GM19240 (cell line): ENCODE measurements at regions not wholly inside any gene's neighbourhood (a gene's known extent, or its start where the extent isn't known, plus 50 kb on each side); places are given as distances from the start of the nearest gene placed in this dataset.
"Not testable (repeated sequence)": the region's sequence is repeated elsewhere in the genome, so short reads cannot be mapped to it uniquely, and the experiment has no call there.

Source experiments
- DNase-seq: peaks from one replicate; pipeline ENCODE4 v3.0.0; 2011; ENCODE audit warnings: low spot score; ENCODE audit not compliant: insufficient read length

- no peak for DNase-seq
Measured at GRCh38 chr1:94674876-94675275, 133.3 kb upstream of the F3 start.

DNA sequence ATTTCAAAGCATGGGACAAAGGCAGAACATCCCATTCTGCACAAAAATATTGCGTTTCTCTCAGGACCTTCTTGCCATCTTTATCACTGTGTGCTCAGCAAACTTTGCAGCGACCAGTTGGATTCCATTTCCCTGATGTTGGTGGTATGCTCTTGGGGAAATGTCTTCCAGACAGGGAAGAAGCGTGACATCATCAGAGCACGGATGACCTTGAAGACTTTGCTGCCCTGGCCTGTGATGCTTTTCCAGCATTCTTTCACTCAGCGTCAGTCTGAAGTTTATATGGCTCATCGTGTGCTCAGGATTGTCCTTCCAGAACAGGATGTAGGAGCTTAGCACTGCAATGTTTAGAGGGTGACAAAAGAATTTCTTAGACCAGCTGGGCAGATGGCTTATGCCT, 131.4 kb upstream of the F3 start:
- DNase-seq: no peak

GRCh38 chr1:94672001-94672400, 130.4 kb upstream of the F3 start:
- no peak for DNase-seq

DNA sequence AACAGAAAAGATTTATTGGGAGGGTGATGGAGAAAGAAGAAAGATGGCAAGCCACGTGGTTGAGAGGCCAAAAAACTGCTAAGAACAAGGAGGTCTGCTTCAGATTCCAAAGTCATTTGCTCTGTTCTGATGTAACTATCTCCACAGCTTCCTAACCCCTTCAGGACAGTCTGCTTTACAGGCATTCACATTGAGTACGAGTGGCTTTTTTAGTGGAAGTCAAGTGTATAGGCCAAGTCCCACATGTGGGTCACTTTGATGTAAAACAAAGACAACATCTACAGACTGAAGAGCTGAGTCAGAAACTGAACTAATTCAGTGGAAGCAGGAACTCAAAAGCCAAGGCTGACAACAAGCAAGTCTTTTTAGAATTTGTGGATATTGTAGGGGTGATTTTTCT, 128.7 kb upstream of the F3 start:
- no peak for DNase-seq

DNA sequence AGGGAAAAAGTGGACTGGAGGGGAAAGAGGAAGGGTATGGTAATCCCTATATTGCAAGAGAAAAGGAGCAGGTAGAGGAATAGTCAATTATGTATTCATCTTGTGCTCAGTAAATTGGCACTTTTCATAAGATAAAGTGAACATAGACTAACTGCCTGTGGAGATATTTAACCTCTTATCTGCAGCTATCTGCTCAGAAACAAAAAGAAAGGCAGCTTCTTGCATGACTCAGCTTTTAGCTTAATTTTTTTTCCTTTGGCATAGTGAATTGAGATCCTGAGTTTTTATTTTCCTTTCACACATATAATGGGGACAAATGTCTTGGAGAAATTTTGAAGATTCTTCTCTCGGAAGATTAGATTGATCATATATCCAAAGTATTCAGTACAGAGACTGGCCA, 127.6 kb upstream of the F3 start:
- DNase-seq: no peak

- DNase-seq: no peak
Measured at GRCh38 chr1:94668528-94668927, 127.0 kb upstream of the F3 start.

DNA sequence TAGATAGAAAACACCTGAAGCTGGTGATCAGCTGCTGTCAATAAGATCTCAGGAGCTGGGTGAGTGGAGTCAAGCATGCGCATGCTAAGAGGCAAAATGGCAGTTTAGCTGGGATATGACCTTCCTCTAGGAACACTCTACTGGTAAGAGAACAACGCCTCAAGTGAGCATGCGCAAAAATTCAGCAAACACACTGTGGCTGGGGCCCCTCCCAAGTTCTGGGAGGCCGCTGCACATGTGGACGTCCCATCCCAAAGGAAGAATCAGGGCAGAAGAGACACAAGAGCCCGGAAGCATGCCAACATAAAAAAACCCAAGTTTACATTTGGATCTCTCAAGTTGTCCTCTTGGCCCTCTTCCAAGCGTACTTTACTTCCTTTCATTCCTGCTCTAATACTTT, 126.3 kb upstream of the F3 start:
- DNase-seq: no peak

- DNase-seq: no peak
Measured at GRCh38 chr1:94666797-94667196, 125.2 kb upstream of the F3 start.

GRCh38 chr1:94661431-94661932, 119.9 kb upstream of the F3 start:
- no peak for DNase-seq

GRCh38 chr1:94660994-94661393, 119.4 kb upstream of the F3 start:
- no peak for DNase-seq

DNA sequence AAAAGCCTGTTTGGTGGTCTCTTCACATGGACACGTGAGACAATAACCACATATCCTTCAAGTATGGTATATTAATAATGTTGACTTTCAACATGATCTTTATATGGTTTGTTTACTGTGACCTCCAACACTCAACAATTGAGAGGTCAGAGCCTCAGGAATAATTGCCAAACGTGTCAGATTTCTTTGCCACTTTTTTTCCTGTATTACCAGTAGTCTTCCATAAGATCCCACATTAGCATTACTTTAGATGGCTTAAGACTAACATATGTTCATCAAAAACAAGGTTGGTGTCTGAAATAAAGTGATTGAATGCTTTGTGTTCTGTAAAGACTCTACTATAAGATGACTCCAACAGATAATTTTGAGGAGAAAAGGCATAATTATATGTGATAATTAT, 118.7 kb upstream of the F3 start:
- no peak for DNase-seq

DNA sequence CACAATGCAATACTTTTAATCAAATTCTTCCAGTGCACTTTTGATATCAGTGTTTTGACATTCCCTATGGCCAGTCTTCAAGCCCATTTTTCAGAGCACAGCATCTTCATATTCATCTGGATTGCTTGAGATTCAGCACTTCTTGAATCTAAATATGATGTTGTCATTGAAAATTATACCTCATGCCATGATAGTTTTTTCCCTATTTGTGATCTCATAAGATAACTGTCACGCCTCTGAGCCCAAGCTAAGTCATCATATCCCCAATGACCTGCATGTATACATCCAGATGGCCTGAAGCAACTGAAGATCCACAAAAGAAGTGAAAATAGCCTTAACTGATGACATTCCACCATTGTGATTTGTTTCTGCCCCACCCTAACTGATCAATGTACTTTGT, 117.6 kb upstream of the F3 start:
- DNase-seq: not testable (repeated sequence)

GRCh38 chr1:94658221-94658620, 116.7 kb upstream of the F3 start:
- DNase-seq: no peak

DNA sequence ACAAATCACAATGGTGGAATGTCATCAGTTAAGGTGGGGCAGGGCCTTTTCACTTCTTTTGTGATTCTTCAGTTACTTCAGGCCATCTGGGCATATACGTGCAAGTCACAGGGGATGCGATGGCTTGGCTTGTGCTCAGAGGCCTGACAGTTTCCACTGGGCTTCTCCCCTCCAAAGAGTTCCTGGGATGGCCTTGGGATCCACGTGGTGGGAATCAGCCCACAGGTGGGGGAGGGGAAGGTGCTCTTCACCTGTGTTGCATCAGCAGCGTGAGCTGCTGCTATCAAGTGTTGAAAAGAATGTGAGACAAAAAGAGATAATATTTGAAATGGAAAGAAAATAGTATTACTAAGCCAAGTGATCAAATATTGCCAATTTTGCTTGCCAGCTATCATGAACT, 116.2 kb upstream of the F3 start:
- DNase-seq: not testable (repeated sequence)

GRCh38 chr1:94656967-94657366, 115.4 kb upstream of the F3 start:
- DNase-seq: no peak

DNA sequence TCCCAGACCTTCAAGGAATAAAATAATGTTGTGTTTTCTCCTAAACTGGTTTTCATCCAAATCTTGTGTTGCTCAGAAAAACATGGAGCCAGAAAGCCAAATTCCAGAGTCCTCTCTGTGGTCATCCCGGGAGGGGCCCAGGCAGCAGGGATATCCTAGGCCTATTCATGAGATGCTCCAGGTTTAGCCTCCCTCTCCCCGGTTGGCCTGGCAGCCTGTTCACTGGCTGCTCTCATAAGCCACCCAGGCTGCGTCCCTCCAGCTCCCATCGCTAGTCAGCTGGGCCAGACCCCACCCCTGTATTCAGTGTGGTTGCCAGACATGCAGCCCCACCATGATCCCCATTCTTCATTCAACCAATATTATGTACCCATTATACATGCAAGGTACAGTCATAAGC, 113.4 kb upstream of the F3 start:
- no peak for DNase-seq

DNA sequence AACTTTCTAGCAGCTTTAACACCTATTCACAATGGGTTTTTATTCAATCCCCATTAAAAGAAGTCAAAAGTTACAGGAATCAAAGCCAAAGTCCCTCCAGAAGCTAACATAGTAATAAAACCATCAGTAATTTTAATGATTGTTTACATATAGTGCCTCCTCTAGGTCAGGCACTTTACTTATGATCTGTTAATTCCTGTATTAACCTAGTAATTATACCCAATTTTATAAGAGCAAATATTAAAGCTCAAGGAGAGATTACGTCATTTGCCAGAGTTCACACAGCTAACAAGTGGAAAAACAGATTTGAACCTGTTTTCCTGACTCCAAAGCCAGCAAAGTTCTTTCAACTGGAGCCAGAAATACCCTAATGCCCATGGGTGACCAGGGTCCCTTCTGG, 112.9 kb upstream of the F3 start:
- no peak for DNase-seq

DNA sequence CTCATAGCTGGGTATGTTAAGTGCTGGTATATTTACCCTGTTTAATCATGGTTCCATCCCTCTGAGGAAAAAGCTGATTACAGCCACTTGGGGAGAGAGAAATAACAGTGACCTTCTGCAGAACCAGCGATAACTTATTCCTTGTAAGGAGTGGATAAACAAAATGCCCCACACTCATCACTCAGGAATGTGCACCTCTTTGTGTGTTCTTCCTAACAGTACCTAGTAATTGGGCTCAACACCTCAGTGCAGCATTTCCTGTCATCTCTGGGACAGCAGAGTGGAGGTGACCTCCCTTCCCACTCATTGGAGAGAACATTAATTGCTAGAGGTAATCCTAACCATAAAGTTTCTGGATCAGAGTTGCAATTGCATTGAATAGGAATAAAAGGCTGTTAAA, 112.5 kb upstream of the F3 start:
- no peak for DNase-seq

DNA sequence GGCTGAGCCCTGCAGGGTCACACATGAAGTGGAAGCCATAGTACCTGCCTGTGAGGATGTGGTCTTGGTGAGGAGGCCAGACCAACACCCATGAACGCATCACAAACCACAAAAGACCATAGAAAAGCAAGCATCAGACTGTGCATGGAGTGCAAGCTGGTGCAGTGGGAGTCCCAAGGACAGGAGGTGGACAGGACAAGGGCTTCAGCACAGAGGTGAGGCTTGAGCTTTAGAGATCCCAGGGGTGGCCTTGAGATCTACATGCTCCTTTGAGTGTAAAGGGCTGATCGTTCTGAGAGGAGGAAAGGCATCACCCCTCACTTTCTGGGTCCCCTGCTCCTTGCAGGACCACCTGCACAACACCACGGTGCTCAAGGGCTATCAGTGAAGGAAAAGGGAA, 111.9 kb upstream of the F3 start:
- DNase-seq: no peak

DNA sequence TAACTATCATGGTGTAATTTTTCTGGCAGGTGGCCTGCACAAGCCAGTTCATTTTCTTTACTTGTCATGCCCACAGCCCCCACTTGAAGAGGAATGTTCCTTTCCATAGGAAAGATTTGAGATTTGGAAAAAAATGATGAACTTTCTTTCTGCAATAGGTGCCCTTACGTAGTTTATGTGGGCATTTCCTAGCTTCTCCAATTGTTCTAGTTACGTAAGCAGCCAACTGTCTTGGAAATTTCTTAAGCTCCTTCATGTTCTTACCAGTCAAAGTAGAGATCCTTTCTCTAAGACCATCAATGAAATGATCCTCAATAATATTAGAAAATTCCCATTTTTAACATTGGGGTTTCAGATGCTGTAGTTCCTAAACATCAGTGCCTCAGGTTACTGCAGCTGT, 109.5 kb upstream of the F3 start:
- no peak for DNase-seq

DNA sequence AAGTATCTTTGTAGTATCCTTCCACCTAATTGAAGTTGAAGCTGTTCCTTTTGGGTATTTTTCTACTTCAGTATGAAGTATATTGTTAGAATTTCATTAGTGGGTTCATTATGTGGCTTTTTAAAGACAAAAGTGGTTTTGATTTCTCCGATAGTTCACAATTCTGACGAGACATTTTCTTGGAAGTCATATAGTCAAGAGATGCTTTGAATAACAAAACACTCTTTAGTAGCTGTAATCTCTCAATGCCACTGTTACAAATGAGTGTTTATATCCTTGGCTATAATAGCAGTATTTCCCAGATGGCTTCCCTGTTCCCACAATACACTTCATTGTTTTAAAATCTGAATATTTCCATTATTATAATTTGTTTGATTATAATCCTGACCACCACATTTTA, 108.7 kb upstream of the F3 start:
- DNase-seq: no peak

GRCh38 chr1:94648225-94649007, 106.9 kb upstream of the F3 start:
- DNase-seq: no peak

- DNase-seq: no peak
Measured at GRCh38 chr1:94646786-94647555, 105.4 kb upstream of the F3 start.
